ENCODE measurements at regions not wholly inside any gene's neighbourhood (a gene's known extent, or its start where the extent isn't known, plus 50 kb on each side); places are given as distances from the start of the nearest gene placed in this dataset.

- Histone ChIP-seq H3K4me1 (ENCODE audit: insufficient read depth, low read length) (no peaks in the 10 kb centered on the region), H3K9ac (ENCODE audit: insufficient read depth, low read depth, low read length) (no peak overlapping the region), H3K36me3 (replicated peaks in 1 of 2; ENCODE audit: control insufficient read depth in 1 of 2, insufficient read depth in 2 of 2, low read length in 2 of 2) (no peaks in the 10 kb centered on the region), H3K27ac (ENCODE audit: extremely low read length, insufficient read depth, low read length) (no peak overlapping the region), H2AFZ (ENCODE audit: low read length) (no peak overlapping the region), H3K9me3 (ENCODE audit: low read length) (no peaks in the 10 kb centered on the region), H3K4me2 (ENCODE audit: low read depth, low read length) (no peak overlapping the region), H4K20me1 (ENCODE audit: insufficient read depth, low read length) (no peaks in the 10 kb centered on the region), H3K79me2 (ENCODE audit: insufficient read depth, low read length) (no peaks in the 10 kb centered on the region), H3K4me3 (replicated peaks in 1 of 3; ENCODE audit: insufficient read depth in 1 of 3, low read depth in 2 of 3, low read length in 3 of 3) (no peak overlapping the region), H3K27me3 (ENCODE audit: control insufficient read depth in 1 of 2, insufficient read depth in 2 of 2, low read length in 2 of 2) (no peaks in the 10 kb centered on the region)
- no TSS peak for BruUV-seq (replicated peaks)
- intact Hi-C loops (cut with micrococcal nuclease; ENCODE audit: unreplicated experiment) (no loop called here), in situ Hi-C loops (cut with HindIII; ENCODE audit: extremely low pct_ligation_motif_present, low pct_unique_long_range_greater_than_20kb) (no loop called here)
- ATAC-seq: no peak
- DNase-seq (ENCODE audit: low spot score): no peak
- FAIRE-seq: no peak
- TF ChIP-seq ZSCAN30 (CRISPR knock-in tag; IDR thresholded peaks at IDR 0.05): no peak
- ChIA-PET POLR2A (no interaction called here), CTCF (ENCODE audit: low intra/inter-chr PET ratio, low total read pairs) (no interaction called here)
- 0% methylated on average over 2 of the region's 2 CpGs for WGBS (ENCODE audit: low lambda C conversion rate)
Measured at GRCh38 chr3:87706176-87706575, 352.6 kb downstream of the CGGBP1 start.

- H3K9me3 ChIP-seq (ENCODE audit: low read length): no peaks in the 10 kb centered on the region
- peak; percentile 3 for DNase-seq (ENCODE audit: low spot score)
- H3K27me3 ChIP-seq (ENCODE audit: control insufficient read depth in 1 of 2, insufficient read depth in 2 of 2, low read length in 2 of 2): no peaks in the 10 kb centered on the region
- H3K9ac ChIP-seq (ENCODE audit: insufficient read depth, low read depth, low read length): no peak overlapping the region
- no peaks in the 10 kb centered on the region for H4K20me1 ChIP-seq (ENCODE audit: insufficient read depth, low read length)
- no peak overlapping the region for H3K4me2 ChIP-seq (ENCODE audit: low read depth, low read length)
- 3% methylated on average over 4 of the region's 4 CpGs for WGBS (ENCODE audit: low lambda C conversion rate)
- H3K79me2 ChIP-seq (ENCODE audit: insufficient read depth, low read length): no peaks in the 10 kb centered on the region
- FAIRE-seq: no peak
- H2AFZ ChIP-seq (ENCODE audit: low read length): no peak overlapping the region
- in situ Hi-C loops (cut with HindIII; ENCODE audit: extremely low pct_ligation_motif_present, low pct_unique_long_range_greater_than_20kb) (no loop called here), intact Hi-C loops (cut with micrococcal nuclease; ENCODE audit: unreplicated experiment) (no loop called here)
- CTCF ChIA-PET (ENCODE audit: low intra/inter-chr PET ratio, low total read pairs): no interaction called here
- no peak overlapping the region for H3K4me3 ChIP-seq (replicated peaks in 1 of 3; ENCODE audit: insufficient read depth in 1 of 3, low read depth in 2 of 3, low read length in 3 of 3)
- no peak for TF ChIP-seq MAFK (conservative IDR thresholded peaks at IDR 0.05 in 1 of 2, IDR thresholded peaks at IDR 0.05 in 1 of 2; ENCODE audit: low read length in 2 of 2)
- TF ChIP-seq CEBPB (IDR thresholded peaks at IDR 0.05; ENCODE audit: borderline replicate concordance, low read depth, low read length): peak; percentile 67
- BruUV-seq (replicated peaks): no TSS peak
- POLR2A ChIA-PET: no interaction called here
- H3K27ac ChIP-seq (ENCODE audit: extremely low read length, insufficient read depth, low read length): no peak overlapping the region
- no peaks in the 10 kb centered on the region for H3K4me1 ChIP-seq (ENCODE audit: insufficient read depth, low read length)
- ATAC-seq: no peak
- no peaks in the 10 kb centered on the region for H3K36me3 ChIP-seq (replicated peaks in 1 of 2; ENCODE audit: control insufficient read depth in 1 of 2, insufficient read depth in 2 of 2, low read length in 2 of 2)
Measured at GRCh38 chr3:87702600-87702999, 356.2 kb downstream of the CGGBP1 start.

All from HepG2 (cell line).